Esophagus muscularis mucosa (tissue), 4 donors: ENCODE measurements at regions not wholly inside any gene's neighbourhood (a gene's known extent, or its start where the extent isn't known, plus 50 kb on each side); places are given as distances from the start of the nearest gene placed in this dataset.

ENCODE experiments used
- DNase-seq: peaks from one replicate; pipeline ENCODE4 v3.0.0-alpha.2; 2017; ENCODE audit errors: extremely low spot score
- H3K27ac ChIP-seq, 4 donors: fragments of 200-600 bp; sonication (generic); replicated peaks in 1 of 4; 1 replicate in 3 of 4; 2 replicates in 1 of 4; pipeline ENCODE4 v1.5.1; 2016 to 2019; ENCODE audit warnings: mild to moderate bottlenecking in 1 of 4
- H3K27me3 ChIP-seq, 4 donors: fragments of 200-600 bp; sonication (generic); one replicate each; pipeline versions ENCODE4 v1.5.1 to v1.6.0; 2016 to 2019
- H3K36me3 ChIP-seq, 4 donors: fragments of 200-600 bp; sonication (generic); one replicate each; pipeline ENCODE4 v1.5.1; 2016 to 2019
- H3K4me1 ChIP-seq, 4 donors: fragments of 200-600 bp; sonication (generic); one replicate each; pipeline ENCODE4 v1.5.1; 2016 to 2019
- H3K4me3 ChIP-seq, 4 donors: fragments of 200-600 bp; sonication (generic); 1 replicate in 2 of 4; 2 replicates in 2 of 4; pipeline ENCODE4 v1.5.1; 2016 to 2019; ENCODE audit warnings: mild to moderate bottlenecking in 4 of 4, moderate library complexity in 1 of 4
- H3K9me3 ChIP-seq, 4 donors: fragments of 200-600 bp; sonication (generic); 1 replicate in 3 of 4; 2 replicates in 1 of 4; pipeline ENCODE4 v1.5.1; 2016 to 2019
- EP300 ChIP-seq: sonication (generic); formaldehyde crosslinking; IDR thresholded peaks from one replicate; pipeline ENCODE4 v1.6.1; 2017; ENCODE audit warnings: antibody characterized with exemption
- POLR2A ChIP-seq: fragments of 450-650 bp; IDR thresholded peaks from one replicate; pipeline ENCODE4 v1.6.1; 2017; ENCODE audit warnings: antibody characterized with exemption, moderate library complexity, mild to moderate bottlenecking, low read depth
- POLR2AphosphoS5 ChIP-seq, 2 donors: sonication (generic); formaldehyde crosslinking; IDR thresholded peaks; one replicate each; pipeline ENCODE4 v1.6.1; 2017; ENCODE audit warnings: antibody characterized with exemption in 2 of 2
- WGBS: methylation state at CpG from one replicate; pipeline ENCODE4 v1.1.5; 2018; 5-methylcytosine and 5-hydroxymethylcytosine counted together
- intact Hi-C: fragments of 100-400 bp; cut with DNase I; formaldehyde crosslinking; loops from one replicate; pipeline ENCODE4 v1.15.1; 2023
- TF ChIP-seq, protein P1 (sequence below), 3 experiments: fragments of 200-600 bp in 2 of 3; fragments of 450-650 bp in 1 of 3; sonication (generic) in 2 of 3; IDR thresholded peaks; one replicate each; pipeline ENCODE4 v1.5.1; 2017 to 2019; ENCODE audit warnings: antibody characterized with exemption in 3 of 3, mild to moderate bottlenecking in 2 of 3, moderate library complexity in 1 of 3

DNA sequence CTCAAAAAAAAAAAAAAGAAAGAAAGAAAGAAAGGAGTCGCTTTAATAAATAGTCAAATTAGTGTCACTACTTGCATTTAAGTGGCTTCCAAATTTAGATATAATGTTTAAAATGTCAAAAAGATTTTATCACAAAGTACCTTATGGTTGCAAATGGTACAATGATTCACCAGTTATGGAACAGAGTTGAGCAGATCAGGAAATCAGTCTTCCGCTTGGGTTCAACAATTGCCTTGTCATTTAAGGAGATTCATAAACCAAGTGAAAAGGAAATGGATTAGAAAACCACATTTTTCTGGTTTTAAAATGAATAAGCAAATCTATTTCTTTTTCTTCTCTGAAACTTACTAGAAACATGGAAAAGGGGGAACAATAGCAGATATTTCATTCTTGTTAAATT, 94.8 kb upstream of the PTPRT start:
- 70% methylated on average over 2 of the region's 2 CpGs for WGBS
- H3K27me3 ChIP-seq, result peaks cover 0 to 5% (median 0%) of the 10 kb centered on the region in 4 donors
- no peak overlapping the region for H3K4me3 ChIP-seq
- H3K9me3 ChIP-seq, result no peaks in the 10 kb centered on the region
- DNase-seq, result no peak
- intact Hi-C loops, result no loop called here
- no peaks in the 10 kb centered on the region for H3K4me1 ChIP-seq
- H3K27ac ChIP-seq, result no peak overlapping the region
- H3K36me3 ChIP-seq, result no peaks in the 10 kb centered on the region
- TF ChIP-seq EP300 (no peak), POLR2AphosphoS5 (IDR thresholded peaks at IDR 0.05) (no peak), POLR2A (no peak)
- TF ChIP-seq, protein P1, sequence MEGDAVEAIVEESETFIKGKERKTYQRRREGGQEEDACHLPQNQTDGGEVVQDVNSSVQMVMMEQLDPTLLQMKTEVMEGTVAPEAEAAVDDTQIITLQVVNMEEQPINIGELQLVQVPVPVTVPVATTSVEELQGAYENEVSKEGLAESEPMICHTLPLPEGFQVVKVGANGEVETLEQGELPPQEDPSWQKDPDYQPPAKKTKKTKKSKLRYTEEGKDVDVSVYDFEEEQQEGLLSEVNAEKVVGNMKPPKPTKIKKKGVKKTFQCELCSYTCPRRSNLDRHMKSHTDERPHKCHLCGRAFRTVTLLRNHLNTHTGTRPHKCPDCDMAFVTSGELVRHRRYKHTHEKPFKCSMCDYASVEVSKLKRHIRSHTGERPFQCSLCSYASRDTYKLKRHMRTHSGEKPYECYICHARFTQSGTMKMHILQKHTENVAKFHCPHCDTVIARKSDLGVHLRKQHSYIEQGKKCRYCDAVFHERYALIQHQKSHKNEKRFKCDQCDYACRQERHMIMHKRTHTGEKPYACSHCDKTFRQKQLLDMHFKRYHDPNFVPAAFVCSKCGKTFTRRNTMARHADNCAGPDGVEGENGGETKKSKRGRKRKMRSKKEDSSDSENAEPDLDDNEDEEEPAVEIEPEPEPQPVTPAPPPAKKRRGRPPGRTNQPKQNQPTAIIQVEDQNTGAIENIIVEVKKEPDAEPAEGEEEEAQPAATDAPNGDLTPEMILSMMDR (IDR thresholded peaks at IDR 0.05), result no peak

DNA sequence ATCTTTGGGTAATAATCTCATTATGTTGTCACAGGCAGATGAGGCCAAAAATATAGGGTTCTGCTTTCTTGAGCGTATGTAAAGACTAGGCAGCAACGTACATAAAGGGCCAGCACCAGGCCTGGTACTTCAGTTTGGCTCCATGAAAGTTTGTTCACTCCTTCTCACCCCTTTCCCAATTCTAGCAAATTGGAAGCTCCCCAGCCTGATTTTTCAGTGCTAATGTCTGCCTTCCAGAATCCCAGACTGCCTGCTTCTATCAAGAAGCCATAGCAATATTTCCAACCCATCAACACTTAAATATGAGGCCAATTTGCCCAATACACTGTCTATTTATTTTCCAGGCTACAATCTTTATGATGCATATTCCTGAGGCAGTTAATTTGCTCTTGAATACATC, 93.4 kb upstream of the PTPRT start:
- Histone ChIP-seq H3K27ac (no peak overlapping the region), H3K9me3 (no peaks in the 10 kb centered on the region), H3K4me3 (no peak overlapping the region), H3K27me3 (peaks cover 0 to 5% (median 0%) of the 10 kb centered on the region in 4 donors), H3K4me1 (no peaks in the 10 kb centered on the region), H3K36me3 (no peaks in the 10 kb centered on the region)
- no peak for DNase-seq
- no peak for TF ChIP-seq EP300
- no peak for TF ChIP-seq POLR2AphosphoS5 (IDR thresholded peaks at IDR 0.05)
- TF ChIP-seq, protein P1 (IDR thresholded peaks at IDR 0.05), result no peak
- no peak for TF ChIP-seq POLR2A
- intact Hi-C loops, result no loop called here
- 82% methylated on average over 2 of the region's 2 CpGs for WGBS

DNA sequence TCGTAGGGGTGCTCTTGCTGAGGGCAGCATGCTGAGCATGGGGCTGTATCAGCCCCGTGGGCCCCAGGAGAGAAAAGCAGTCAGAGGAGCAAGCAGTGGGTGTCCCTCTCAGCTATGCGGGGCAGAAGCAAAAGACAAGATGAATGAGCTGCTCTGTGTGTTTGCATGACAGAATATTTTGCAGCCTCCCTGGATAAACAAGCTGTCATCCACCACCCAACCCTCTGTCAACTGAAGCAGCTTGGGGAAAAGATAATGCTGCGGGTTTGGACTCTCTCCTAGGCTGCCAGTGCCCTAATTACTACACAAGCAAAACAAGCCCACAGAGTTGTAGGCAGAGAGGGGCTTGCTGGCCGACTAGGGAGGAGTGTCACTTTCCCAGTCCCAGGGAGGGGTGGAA, 82.3 kb upstream of the PTPRT start:
- peaks cover 0 to 24% (median 0%) of the 10 kb centered on the region in 4 donors for H3K27me3 ChIP-seq
- H3K36me3 ChIP-seq, result no peaks in the 10 kb centered on the region
- 34% methylated on average over 5 of the region's 5 CpGs for WGBS
- peaks cover 0 to 7% (median 0%) of the 10 kb centered on the region in 4 donors for H3K4me1 ChIP-seq
- TF ChIP-seq POLR2AphosphoS5 (IDR thresholded peaks at IDR 0.05) (no peak), EP300 (no peak)
- intact Hi-C loops, result no loop called here
- peaks cover 0 to 6% (median 0%) of the 10 kb centered on the region in 4 donors for H3K9me3 ChIP-seq
- no peak overlapping the region for H3K27ac ChIP-seq
- H3K4me3 ChIP-seq, result no peak overlapping the region
- DNase-seq, result no peak

- no peaks in the 10 kb centered on the region for H3K4me1 ChIP-seq
- H3K36me3 ChIP-seq, result no peaks in the 10 kb centered on the region
- no peak overlapping the region for H3K4me3 ChIP-seq
- no peak for TF ChIP-seq POLR2AphosphoS5 (IDR thresholded peaks at IDR 0.05)
- H3K9me3 ChIP-seq, result no peaks in the 10 kb centered on the region
- DNase-seq, result no peak
- H3K27ac ChIP-seq, result no peak overlapping the region
- H3K27me3 ChIP-seq, result peaks cover 0 to 10% (median 0%) of the 10 kb centered on the region in 4 donors
- WGBS, result 65% methylated on average over 2 of the region's 2 CpGs
- intact Hi-C loops, result no loop called here
These were observed 75.7 kb upstream of the PTPRT start for GRCh38 chr20:43265449-43265848.

GRCh38 chr20:43263226-43263625, 73.5 kb upstream of the PTPRT start:
- WGBS, result 41% methylated on average over 2 of the region's 2 CpGs
- no peak for DNase-seq
- Histone ChIP-seq H3K4me1 (no peaks in the 10 kb centered on the region), H3K27me3 (peaks cover 0 to 4% (median 0%) of the 10 kb centered on the region in 4 donors), H3K27ac (no peak overlapping the region), H3K36me3 (no peaks in the 10 kb centered on the region), H3K4me3 (no peak overlapping the region), H3K9me3 (no peaks in the 10 kb centered on the region)
- intact Hi-C loops, result no loop called here
- TF ChIP-seq POLR2AphosphoS5 (IDR thresholded peaks at IDR 0.05) (no peak), EP300 (no peak), POLR2A (no peak)
- TF ChIP-seq, protein P1 (IDR thresholded peaks at IDR 0.05), result no peak

GRCh38 chr20:43262341-43262740, 72.6 kb upstream of the PTPRT start:
- 94% methylated on average over 8 of the region's 8 CpGs for WGBS
- no peak for DNase-seq
- Histone ChIP-seq H3K27ac (no peak overlapping the region), H3K4me3 (no peak overlapping the region), H3K4me1 (no peaks in the 10 kb centered on the region), H3K27me3 (no peaks in the 10 kb centered on the region), H3K36me3 (no peaks in the 10 kb centered on the region), H3K9me3 (no peaks in the 10 kb centered on the region)
- intact Hi-C loops, result no loop called here
- no peak for TF ChIP-seq POLR2AphosphoS5 (IDR thresholded peaks at IDR 0.05)
- TF ChIP-seq, protein P1 (IDR thresholded peaks at IDR 0.05), result no peak
- TF ChIP-seq POLR2A, result no peak
- TF ChIP-seq EP300, result no peak
